NB4 (cell line): ENCODE measurements at regions not wholly inside any gene's neighbourhood (a gene's known extent, or its start where the extent isn't known, plus 50 kb on each side); places are given as distances from the start of the nearest gene placed in this dataset.

Source experiments
- DNase-seq: peaks from one replicate; pipeline ENCODE4 v3.0.0; 2010; ENCODE audit warnings: low read depth
- H3K4me3 ChIP-seq: one replicate; pipeline ENCODE4 v1.5.1; 2011; ENCODE audit warnings: mild to moderate bottlenecking, low read depth, low read length, moderate library complexity
- MYC ChIP-seq: IDR thresholded peaks from 2 replicates; pipeline ENCODE4 v1.6.1; 2011; ENCODE audit warnings: low read depth, low read length
- POLR2A ChIP-seq: IDR thresholded peaks from 2 replicates; pipeline ENCODE4 v1.6.1; 2011; ENCODE audit warnings: mild to moderate bottlenecking; ENCODE audit not compliant: insufficient read length; ENCODE audit errors: extremely low read depth
- TF ChIP-seq, protein P1 (sequence below): IDR thresholded peaks from one replicate; pipeline ENCODE4 v1.5.1; 2012; ENCODE audit warnings: low read depth, low read length
- TF ChIP-seq, protein P2 (sequence below): IDR thresholded peaks from 2 replicates; pipeline ENCODE4 v1.6.1; 2011; ENCODE audit warnings: low read depth, low read length

DNA sequence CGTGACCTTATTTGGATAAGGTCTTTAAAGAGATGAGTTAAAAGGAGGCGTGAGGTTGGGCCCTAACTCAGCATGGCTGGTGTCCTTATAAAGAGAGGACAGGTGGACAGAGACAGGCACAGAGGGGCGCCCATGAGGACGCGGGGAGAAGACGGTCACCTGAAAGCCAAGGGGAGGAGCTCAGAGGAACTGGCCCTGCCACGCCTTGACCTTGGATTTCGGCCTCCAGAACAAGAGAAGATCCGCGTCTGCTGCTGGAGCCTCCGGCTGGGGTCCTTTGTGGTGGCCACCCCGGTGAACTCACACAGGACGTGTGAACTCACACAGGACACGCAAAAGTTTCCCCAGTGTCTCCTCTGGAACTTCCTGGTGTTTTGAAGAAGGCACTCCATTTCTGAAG is 122.7 kb downstream of the SIK1 start:
- no peak overlapping the region for H3K4me3 ChIP-seq
- DNase-seq: no peak
- no peak for TF ChIP-seq MYC
- TF ChIP-seq, protein P1, sequence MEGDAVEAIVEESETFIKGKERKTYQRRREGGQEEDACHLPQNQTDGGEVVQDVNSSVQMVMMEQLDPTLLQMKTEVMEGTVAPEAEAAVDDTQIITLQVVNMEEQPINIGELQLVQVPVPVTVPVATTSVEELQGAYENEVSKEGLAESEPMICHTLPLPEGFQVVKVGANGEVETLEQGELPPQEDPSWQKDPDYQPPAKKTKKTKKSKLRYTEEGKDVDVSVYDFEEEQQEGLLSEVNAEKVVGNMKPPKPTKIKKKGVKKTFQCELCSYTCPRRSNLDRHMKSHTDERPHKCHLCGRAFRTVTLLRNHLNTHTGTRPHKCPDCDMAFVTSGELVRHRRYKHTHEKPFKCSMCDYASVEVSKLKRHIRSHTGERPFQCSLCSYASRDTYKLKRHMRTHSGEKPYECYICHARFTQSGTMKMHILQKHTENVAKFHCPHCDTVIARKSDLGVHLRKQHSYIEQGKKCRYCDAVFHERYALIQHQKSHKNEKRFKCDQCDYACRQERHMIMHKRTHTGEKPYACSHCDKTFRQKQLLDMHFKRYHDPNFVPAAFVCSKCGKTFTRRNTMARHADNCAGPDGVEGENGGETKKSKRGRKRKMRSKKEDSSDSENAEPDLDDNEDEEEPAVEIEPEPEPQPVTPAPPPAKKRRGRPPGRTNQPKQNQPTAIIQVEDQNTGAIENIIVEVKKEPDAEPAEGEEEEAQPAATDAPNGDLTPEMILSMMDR: no peak
- no peak for TF ChIP-seq POLR2A
- TF ChIP-seq, protein P2, sequence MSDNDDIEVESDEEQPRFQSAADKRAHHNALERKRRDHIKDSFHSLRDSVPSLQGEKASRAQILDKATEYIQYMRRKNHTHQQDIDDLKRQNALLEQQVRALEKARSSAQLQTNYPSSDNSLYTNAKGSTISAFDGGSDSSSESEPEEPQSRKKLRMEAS: no peak

DNA sequence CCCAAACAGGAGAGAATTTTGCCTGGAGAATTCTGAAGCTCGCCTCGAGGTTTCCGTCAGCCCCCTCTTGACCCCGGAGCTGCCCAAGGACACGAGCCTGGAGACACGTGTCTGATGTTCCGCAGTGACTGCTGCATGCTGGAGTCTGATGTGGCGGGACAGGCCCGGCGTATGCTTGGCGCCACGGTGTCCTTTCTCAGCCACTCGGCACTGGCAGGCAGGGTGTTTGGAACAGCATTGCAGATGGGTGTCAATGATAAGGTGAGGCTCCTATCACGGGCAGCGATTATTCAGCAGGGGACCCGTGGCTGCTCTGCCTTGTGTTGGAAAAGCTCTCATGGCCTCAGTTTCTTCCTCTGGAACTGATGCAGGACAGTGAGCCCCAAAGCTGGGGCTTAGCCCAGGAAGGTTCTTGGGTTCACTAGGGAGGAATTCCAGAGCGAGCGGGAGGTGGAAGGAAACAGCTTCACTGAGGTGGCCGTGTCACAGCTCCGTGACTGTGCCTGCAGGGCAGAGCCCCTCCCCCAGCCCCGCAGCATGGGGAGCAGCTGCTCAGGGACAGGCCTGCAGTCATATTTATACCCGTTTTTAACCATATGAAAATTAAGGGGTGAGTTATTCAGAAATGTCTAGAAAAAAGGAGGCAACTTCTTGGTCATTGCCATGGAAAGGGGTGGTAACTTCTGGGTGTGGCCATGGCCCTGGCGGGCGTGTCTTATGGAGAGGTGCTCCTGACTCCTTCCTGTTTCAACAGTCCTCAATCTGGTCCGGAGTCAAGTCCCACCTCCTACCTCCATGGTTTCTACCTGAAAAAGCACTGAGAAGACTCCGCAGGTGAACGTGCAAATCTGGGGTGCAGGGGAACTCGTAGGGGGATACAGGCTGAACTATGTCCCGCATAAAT is 123.4 kb downstream of the SIK1 start:
- TF ChIP-seq, protein P2: no peak
- no peak for TF ChIP-seq POLR2A
- no peak for DNase-seq
- H3K4me3 ChIP-seq: no peak overlapping the region

DNA sequence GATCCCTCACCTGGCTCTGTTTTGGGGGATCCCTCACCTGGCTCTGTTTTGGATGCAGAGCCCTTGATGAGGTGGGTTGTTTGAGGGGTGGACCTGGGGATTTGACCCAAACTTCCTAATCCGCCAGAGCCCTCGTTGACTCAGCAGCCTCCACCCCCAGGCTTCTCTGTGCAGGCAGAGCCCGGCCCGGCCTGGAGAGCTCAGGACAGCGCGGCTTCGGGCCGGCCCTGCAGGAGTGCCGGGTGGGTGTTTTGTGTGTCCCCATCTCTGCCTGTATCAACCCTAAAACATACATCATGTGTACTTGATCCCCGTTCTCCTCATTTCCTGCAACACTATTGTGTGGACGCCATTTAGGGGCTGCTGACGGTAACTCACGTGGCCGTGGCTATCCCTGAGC is 124.2 kb downstream of the SIK1 start:
- no peak for TF ChIP-seq MYC
- TF ChIP-seq, protein P2: no peak
- TF ChIP-seq POLR2A: no peak
- TF ChIP-seq, protein P1: no peak
- no peak overlapping the region for H3K4me3 ChIP-seq
- no peak for DNase-seq

DNA sequence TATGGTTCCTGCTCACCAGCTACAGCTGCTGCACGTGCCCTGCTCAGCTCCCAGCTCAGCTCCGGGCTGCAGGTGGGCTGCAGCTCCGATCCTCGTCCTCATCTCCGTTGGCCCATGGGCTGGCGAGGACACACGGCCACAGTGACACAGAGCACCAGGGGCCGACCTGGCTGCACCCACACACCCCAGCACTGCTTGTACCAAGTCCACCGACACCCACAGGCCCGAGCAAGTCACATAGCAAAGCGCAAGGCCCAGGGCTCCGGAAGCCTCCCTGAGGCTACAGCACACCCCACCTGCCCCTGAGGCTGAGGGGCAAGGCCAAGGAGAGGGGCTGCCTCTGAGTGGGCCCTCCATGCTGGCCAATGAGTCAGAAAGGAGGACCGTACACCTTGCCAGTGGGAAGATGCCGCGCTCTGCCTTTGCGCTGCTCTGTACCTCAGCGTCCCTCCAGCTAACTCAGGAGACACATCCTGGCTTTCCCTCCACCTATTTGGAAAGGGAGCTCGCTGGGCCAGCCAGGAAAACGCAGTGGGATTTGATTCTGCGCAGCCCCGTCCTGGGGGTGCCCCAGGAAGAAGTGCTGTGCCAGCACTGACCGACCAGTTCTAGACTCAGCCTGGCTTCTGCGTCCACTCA is 124.8 kb downstream of the SIK1 start:
- no peak for DNase-seq
- TF ChIP-seq, protein P1: no peak
- TF ChIP-seq POLR2A: no peak
- TF ChIP-seq, protein P2: no peak
- TF ChIP-seq MYC: no peak
- H3K4me3 ChIP-seq: no peak overlapping the region

DNA sequence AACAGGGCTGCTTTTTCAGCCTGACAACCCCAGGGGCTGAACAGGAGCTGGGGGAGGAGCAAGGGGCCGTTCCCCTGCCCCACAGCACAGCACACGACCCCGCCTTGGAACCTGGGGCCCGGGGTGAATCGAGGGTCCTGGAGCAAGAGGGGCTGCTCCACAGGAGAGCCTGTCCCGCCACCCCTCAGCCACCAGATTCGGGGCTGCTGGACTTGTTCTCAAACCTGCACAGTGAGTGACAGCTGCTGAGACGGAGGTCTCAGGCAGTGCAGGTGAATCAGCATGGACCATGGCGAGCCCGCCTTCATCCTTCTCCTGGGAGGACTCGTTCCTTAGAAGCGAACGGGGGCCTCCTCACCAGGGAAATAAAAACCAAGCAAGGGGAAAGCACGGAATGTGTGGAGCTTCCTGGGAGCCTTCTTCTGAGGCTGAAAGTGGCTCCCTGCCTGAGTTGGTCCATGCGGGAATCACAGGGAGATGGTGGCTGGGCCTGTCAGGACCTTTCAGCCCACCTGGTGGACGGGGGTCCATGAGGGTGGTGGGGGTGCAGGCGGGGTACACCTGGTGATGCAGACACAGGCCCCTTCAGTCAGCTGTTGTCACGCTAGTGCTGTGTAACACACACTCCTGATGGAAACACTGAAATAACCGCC is 125.4 kb downstream of the SIK1 start:
- no peak overlapping the region for H3K4me3 ChIP-seq
- TF ChIP-seq MYC (no peak), POLR2A (no peak)
- TF ChIP-seq, protein P1: no peak
- TF ChIP-seq, protein P2: no peak
- no peak for DNase-seq
